ENCODE measurements at regions not wholly inside any gene's neighbourhood (a gene's known extent, or its start where the extent isn't known, plus 50 kb on each side); places are given as distances from the start of the nearest gene placed in this dataset.

- TF ChIP-seq CTCF (IDR thresholded peaks at IDR 0.05 in 4 of 5, conservative IDR thresholded peaks at IDR 0.05 in 1 of 5) (no peak), POLR2A (IDR thresholded peaks at IDR 0.05) (no peak)
Measured at GRCh38 chr4:155512817-155513216, 136.1 kb upstream of the MAP9 start.

Data from gastrocnemius medialis (tissue), 4 donors.